Thyroid gland (tissue), 4 donors: ENCODE measurements at regions not wholly inside any gene's neighbourhood (a gene's known extent, or its start where the extent isn't known, plus 50 kb on each side); places are given as distances from the start of the nearest gene placed in this dataset.

Experiments used
- DNase-seq, 2 donors: peaks; one replicate each; pipeline ENCODE4 v3.0.0-alpha.2; 2019
- H3K27ac ChIP-seq, 3 donors: fragments of 200-600 bp; sonication (generic); 1 replicate in 2 of 3; 2 replicates in 1 of 3; pipeline ENCODE4 v1.5.1; 2016 to 2019; ENCODE audit warnings: mild to moderate bottlenecking in 1 of 3, moderate library complexity in 1 of 3
- H3K27me3 ChIP-seq: fragments of 200-600 bp; sonication (generic); one replicate; pipeline ENCODE4 v1.5.1; 2019
- H3K36me3 ChIP-seq, 2 donors: fragments of 200-600 bp; sonication (generic); one replicate each; pipeline ENCODE4 v1.5.1; 2016 to 2019
- H3K4me1 ChIP-seq, 2 donors: fragments of 200-600 bp; sonication (generic); one replicate each; pipeline ENCODE4 v1.5.1; 2017 to 2019
- H3K4me3 ChIP-seq, 3 donors: fragments of 200-600 bp; sonication (generic); replicated peaks in 1 of 3; 1 replicate in 2 of 3; 2 replicates in 1 of 3; pipeline ENCODE4 v1.5.1; 2016; ENCODE audit warnings: mild to moderate bottlenecking in 1 of 3
- H3K9me3 ChIP-seq: fragments of 200-600 bp; sonication (generic); one replicate; pipeline ENCODE4 v1.5.1; 2017
- POLR2A ChIP-seq, 2 donors: fragments of 450-650 bp; IDR thresholded peaks; one replicate each; pipeline ENCODE4 v1.6.1; 2017; ENCODE audit warnings: antibody characterized with exemption in 2 of 2, mild to moderate bottlenecking in 2 of 2, moderate library complexity in 1 of 2
- WGBS, 2 donors: methylation state at CpG; one replicate each; pipeline ENCODE4 v1.1.5; 2017; 5-methylcytosine and 5-hydroxymethylcytosine counted together
- intact Hi-C: fragments of 100-400 bp; cut with DNase I; formaldehyde crosslinking; loops from one replicate; pipeline ENCODE4 v1.15.1; 2023
- TF ChIP-seq, protein P1 (sequence below), 6 experiments: fragments of 200-600 bp in 3 of 6; fragments of 450-650 bp in 3 of 6; sonication (generic) in 3 of 6; IDR thresholded peaks; one replicate each; pipeline ENCODE4 v1.5.1; 2016 to 2019; ENCODE audit warnings: antibody characterized with exemption in 6 of 6, mild to moderate bottlenecking in 2 of 6, inconsistent platforms in 1 of 6, moderate library complexity in 1 of 6

GRCh38 chr1:110281363-110282290 is 57.5 kb upstream of the RBM15 start:
- 77 to 80% methylated on average over 6 of the region's 6 CpGs for WGBS, 2 donors
- Histone ChIP-seq H3K36me3 (no peaks in the 10 kb centered on the region), H3K27ac (no peak overlapping the region)

DNA sequence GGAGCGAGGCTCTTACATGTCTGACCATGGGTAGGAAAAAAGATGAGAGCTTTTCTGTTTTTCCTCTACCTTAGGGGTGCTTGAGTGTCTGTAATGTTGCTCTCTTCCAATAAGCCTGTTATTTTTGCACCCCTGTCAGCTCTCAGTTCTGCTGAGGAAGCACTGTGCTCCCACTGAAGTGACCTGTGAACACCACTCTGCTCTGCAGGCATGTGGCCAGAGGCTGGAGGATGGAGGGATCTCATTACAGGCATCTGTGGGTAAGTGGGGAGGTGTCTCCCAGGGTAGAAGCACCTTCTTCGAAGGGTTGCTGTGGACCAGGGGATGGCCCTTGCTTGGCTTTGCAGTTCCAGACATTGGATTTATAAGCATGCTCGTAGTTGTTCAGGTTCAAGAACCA is 56.8 kb upstream of the RBM15 start:
- Histone ChIP-seq H3K4me3 (no peak overlapping the region), H3K27ac (no peak overlapping the region), H3K36me3 (no peaks in the 10 kb centered on the region), H3K4me1 (no peaks in the 10 kb centered on the region), H3K27me3 (no peaks in the 10 kb centered on the region), H3K9me3 (no peaks in the 10 kb centered on the region)
- intact Hi-C loops, result no loop called here
- TF ChIP-seq POLR2A (IDR thresholded peaks at IDR 0.05), result no peak
- TF ChIP-seq, protein P1, sequence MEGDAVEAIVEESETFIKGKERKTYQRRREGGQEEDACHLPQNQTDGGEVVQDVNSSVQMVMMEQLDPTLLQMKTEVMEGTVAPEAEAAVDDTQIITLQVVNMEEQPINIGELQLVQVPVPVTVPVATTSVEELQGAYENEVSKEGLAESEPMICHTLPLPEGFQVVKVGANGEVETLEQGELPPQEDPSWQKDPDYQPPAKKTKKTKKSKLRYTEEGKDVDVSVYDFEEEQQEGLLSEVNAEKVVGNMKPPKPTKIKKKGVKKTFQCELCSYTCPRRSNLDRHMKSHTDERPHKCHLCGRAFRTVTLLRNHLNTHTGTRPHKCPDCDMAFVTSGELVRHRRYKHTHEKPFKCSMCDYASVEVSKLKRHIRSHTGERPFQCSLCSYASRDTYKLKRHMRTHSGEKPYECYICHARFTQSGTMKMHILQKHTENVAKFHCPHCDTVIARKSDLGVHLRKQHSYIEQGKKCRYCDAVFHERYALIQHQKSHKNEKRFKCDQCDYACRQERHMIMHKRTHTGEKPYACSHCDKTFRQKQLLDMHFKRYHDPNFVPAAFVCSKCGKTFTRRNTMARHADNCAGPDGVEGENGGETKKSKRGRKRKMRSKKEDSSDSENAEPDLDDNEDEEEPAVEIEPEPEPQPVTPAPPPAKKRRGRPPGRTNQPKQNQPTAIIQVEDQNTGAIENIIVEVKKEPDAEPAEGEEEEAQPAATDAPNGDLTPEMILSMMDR (IDR thresholded peaks at IDR 0.05), result no peak
- peak; percentile 35 to 44 for DNase-seq
- WGBS, 2 donors, result 55 to 63% methylated on average over 2 to 3 of the region's 3 CpGs

More at GRCh38 chr1:110281363-110282290, 57.5 kb upstream of the RBM15 start:
- Histone ChIP-seq H3K27me3 (no peaks in the 10 kb centered on the region), H3K9me3 (no peaks in the 10 kb centered on the region), H3K4me3 (no peak overlapping the region), H3K4me1 (no peaks in the 10 kb centered on the region)
- DNase-seq, result peak; percentile 6 to 9
- intact Hi-C loops, result no loop called here
- TF ChIP-seq POLR2A (IDR thresholded peaks at IDR 0.05), result no peak
- TF ChIP-seq, protein P1 (IDR thresholded peaks at IDR 0.05), result no peak

DNA sequence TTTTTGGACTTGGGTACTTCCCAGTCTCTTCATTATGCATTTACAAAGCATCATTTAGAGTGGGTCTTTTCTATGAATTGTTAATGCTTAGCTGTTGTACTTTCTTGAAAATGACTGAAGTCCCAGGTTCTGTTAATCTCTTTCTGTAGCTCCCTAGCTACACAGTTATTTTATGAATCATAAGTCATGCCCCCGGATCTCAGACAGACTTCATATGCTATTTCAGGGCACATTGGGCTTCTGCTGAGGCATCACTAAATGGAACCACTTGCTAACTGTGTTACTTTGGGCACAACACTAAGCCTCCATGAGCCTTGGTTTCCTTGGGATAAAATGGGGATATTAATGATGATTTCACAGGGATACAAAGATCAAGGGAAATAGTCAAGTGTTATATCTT is 55.5 kb upstream of the RBM15 start:
- WGBS, 2 donors, result 81 to 89% methylated on average over 1 of the region's 1 CpG
- TF ChIP-seq, protein P1 (IDR thresholded peaks at IDR 0.05), result no peak
- TF ChIP-seq POLR2A (IDR thresholded peaks at IDR 0.05), result no peak
- DNase-seq, result no peak
- H3K27ac ChIP-seq, result no peak overlapping the region
- no peaks in the 10 kb centered on the region for H3K27me3 ChIP-seq
- no peaks in the 10 kb centered on the region for H3K4me1 ChIP-seq
- H3K4me3 ChIP-seq, result no peak overlapping the region
- no peaks in the 10 kb centered on the region for H3K36me3 ChIP-seq
- intact Hi-C loops, result no loop called here
- no peaks in the 10 kb centered on the region for H3K9me3 ChIP-seq

DNA sequence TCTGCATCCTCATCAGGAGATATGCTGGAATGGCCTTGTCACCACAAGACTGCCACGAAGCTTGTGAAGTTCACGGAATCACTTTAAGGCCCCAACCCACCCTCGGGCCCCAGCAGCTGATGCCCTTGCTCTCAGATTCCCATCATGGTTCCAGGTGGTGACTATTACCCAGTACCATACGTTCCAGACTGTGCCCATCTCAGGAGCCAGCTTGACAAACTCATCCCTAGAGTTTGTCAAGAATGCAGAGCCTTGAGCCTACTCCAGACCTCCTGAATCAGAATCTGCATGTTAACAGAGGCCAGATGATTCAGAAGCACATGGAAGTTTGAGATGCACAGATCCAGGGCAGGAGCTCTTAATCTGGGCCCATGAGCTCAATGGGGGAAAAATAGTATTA is 53.9 kb upstream of the RBM15 start:
- 76 to 88% methylated on average over 4 of the region's 4 CpGs for WGBS, 2 donors
- TF ChIP-seq, protein P1 (IDR thresholded peaks at IDR 0.05), result no peak
- TF ChIP-seq POLR2A (IDR thresholded peaks at IDR 0.05), result no peak
- Histone ChIP-seq H3K27me3 (no peaks in the 10 kb centered on the region), H3K4me1 (no peaks in the 10 kb centered on the region), H3K4me3 (no peak overlapping the region), H3K36me3 (no peaks in the 10 kb centered on the region), H3K27ac (no peak overlapping the region), H3K9me3 (no peaks in the 10 kb centered on the region)
- DNase-seq, result no peak
- intact Hi-C loops, result no loop called here

- 32 to 42% methylated on average over 2 of the region's 2 CpGs for WGBS, 2 donors
- intact Hi-C loops, result no loop called here
- Histone ChIP-seq H3K27ac (no peak overlapping the region), H3K9me3 (no peaks in the 10 kb centered on the region), H3K4me1 (no peaks in the 10 kb centered on the region), H3K36me3 (no peaks in the 10 kb centered on the region), H3K4me3 (no peak overlapping the region), H3K27me3 (no peaks in the 10 kb centered on the region)
- DNase-seq, result no peak
- TF ChIP-seq, protein P1 (IDR thresholded peaks at IDR 0.05), result no peak
- no peak for TF ChIP-seq POLR2A (IDR thresholded peaks at IDR 0.05)
These were observed 52.6 kb upstream of the RBM15 start for GRCh38 chr1:110286564-110286963.
